ENCODE measurements at regions not wholly inside any gene's neighbourhood (a gene's known extent, or its start where the extent isn't known, plus 50 kb on each side); places are given as distances from the start of the nearest gene placed in this dataset.
A peak's percentile ranks its signal among the peaks of the same experiment; 100 is the strongest.

DNA sequence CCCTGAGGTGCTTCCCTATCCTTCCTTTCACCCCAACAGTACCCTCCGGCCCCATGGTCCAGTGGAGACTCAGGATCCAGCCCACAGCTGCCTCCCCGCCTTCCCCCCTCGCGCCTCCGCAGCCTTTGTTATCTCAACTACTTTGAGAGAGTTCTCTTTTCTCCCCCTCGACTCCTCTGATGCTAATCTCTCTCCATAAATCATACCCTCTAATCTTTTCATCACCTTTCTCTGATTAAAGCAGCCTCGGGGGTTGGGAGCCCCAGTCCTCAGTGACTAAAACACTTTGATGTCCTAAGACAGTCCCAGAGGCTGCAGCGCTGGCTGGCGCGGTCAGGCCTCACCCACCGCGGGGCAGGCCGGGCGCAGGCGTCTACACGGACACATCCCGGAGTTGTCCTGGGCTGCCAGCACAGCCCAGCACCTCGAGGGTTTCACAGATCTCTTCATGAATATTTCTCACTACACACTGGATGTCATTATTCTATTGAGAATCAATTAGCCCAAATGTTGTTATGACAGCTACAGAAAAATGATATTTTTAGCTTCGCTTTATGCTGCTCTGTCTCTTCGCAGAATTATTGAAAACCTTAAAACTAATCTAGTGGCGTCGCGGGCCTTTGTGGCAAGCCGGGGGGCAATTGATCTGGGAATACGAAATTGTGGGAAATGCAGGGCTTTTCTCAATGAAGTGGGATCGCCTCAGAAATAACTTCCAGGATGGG is 289.5 kb downstream of the RRAGC start:
- no peak for DNase-seq

DNA sequence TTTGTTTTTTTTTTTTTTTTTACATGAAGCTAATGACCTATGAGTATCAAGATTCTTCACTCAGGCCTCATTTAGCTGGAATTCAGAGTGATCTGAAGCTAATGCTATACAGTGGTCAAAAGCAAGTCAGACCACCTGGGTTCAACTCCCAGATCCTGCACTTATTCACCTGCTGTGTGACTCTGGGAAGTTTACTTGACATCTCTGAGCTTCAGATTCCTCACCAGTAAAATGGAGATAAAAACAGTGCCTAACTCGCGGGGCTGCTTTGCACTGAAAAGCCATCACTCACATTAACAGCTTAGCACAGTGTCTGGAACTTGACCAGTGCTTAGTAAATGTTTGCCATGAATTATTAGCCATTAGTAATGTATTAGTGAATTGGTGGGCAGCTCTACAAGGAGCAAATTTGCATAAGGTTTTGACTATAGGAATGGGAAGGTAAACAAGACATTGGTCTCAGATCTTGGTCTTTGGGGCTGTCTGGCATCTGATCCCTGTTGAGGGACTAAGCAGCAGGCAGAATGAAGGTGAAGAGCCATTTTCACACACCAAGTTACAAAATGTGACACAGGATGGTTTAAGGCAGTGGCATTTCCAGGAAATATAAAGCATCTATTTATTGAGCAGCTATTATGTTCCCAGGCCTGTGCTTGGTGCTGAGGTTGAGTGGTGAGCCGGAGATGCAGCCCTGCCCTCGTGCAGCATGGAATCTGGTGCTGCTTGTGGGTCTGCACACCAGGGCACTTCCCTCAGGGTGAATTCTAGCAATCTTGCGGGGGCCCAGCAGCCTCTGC is 291.3 kb downstream of the RRAGC start:
- no peak for DNase-seq

DNA sequence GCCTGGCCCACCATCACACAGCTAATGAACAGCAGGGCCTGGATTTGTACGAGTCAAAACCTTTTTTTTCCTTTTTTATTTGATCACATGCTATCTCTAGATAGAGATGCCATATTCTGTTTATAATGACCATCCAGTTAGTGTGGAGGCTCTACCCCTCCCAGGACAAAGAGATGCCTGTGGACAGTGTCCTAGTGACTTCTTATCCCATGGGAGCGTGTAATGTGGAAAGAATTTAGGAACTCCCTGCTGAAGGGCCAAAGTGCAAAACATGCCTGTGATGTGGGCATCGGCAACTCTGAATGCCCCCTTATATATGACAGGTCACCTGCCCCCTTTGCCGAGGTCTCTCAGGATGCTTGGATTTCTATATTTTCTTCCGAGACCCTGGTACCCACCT is 292.2 kb downstream of the RRAGC start:
- DNase-seq, result no peak

DNA sequence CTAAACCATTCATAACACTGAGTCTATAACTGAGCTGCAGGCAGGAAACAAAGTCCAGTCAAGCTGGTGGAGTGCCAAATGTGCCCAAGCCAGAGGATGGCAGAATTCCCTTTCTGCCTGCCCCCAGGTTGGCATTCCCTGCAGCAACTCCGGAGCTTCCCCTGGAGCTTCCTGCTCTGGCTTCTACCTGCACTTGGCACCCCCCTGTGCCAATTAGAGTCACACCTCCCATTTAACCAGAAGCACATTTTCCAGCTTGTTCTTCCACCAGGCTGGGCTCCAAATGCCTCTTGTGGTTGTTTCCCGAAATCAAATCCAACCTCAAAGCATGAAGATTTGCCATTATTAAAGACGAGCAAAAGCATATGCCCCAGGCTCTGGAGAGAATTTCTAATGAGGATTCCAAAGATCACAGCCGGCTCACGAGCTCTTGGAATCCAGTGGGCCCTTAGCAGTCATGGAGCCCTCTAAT is 294.5 kb downstream of the RRAGC start:
- no peak for DNase-seq

DNA sequence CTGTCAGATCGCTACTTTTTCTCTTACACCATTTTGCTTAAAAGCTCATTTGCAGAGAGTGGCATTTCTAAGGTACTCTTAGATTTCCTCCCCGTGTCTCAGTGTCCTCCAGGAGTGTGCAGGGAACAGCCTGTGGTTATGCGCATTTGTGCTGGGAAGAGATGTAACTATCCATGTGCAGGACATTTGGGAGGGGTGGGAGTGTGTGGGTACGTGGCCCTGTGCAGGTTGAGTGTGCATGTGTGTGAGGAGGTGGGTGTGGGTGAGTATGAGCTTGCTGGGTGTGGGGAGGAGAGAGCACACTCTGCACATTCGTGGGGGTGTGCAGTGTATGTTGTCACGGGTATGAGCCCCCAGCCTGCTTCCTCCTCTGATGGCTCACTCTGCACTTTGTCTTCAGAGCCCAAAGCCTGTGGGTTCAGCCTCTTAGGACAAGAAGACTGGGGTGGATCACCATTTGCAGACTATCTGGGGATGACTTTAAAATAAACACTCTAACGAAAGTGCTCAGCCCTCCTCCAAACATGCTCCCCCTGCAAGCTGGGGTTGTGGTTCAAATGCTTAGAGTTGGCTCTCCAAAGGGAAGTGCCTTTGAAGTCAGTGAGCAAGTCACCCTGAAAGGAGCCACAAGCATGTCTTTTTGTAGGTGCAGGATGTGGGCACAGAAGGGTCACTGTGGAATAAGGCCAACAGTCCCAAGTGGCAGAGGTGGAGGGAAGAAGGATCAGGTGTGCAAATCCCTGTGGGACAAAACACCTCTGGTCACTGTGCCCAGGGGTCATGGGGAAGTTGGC is 295.4 kb downstream of the RRAGC start:
- no peak for DNase-seq

DNA sequence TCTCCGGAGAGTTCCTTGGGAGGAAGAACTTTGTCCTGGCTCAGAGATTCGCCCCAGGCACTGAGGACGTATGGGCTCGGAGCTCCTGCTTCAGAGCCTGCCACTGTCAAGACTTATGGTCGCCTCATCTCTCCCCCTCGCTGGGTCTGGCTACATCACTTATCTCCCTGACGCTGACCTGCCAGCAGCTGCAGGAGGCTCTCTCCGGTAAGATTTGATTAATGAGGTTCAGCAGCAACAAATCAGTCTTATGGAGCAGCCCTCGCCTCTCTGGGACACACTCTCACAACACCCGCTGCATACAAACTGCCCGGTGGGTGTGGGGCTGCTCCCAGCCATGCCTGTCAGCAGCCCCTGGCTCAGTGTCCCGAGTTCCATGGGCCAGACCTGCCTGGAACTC is 297.8 kb downstream of the RRAGC start:
- DNase-seq, result no peak

DNA sequence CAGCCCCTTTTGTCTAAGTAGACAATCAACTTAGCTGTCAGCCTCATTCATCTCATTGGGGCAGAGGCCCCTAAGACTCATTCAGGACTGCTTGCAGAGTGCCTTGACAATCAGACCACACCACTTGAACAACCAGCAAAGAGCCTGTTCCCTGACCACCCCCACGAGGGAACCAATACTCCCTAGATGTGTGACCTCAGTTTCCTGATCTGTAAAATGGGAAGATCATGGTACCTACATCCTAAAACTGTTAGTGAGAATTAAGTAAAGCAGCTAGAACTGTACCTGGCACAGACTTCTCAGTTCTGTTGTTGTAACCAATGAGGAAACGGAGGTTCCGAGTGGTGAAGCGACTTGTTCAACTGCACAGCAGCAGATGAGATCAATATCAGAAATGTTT is 298.5 kb downstream of the RRAGC start:
- no peak for DNase-seq

DNA sequence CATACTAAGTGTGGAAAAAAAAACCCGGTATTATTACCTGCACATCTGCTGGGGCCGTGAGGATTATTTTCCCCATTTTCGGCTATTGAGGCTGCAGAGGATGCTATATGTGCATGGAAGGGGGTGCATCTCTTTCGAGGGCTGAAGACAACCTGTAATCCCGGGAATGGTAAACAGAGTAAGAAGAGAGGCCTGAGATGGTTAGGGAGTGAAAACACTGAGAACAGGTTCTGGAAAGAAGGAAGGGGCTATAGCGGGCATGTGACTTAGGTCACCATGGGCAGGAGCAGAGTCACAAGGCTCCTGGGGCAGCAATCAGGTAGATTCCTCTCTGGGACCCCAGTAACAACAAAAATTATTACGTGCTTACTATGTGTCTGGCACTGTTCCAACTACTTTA is 299.1 kb downstream of the RRAGC start:
- no peak for DNase-seq

DNA sequence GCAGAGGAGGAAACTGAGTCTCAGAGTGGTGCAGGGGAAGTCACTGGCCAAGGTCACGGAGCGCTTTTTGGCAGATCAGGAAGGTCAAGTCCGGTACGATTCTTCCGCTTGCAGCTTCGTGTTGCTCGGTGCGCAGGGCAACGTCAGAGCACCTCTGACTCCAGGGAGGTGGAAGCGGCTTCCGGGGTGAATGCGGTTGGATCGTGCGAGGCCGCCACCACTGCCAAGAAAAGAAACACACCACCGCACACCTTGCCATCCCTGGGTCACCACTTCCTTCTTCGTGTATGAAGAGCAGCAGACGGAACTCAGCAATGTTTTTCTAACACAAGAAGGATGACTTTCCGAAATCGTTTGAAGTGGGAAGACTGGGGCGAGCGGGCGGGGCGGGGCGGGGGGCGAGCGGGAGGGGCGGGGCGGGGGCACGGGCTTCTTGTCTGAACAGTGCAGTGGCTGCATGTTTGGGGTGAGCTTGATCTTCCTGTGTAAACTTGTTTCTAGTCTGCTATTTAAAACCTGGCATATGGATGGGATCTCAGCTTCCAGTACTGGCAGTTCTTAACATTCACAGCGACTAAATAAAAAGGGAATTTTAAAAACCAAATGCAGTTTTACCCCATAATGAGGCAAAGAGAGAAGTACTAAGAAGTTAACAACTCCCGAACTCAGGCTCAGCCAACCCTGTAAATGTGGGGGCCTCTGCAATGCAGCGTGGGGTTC is 300.0 kb downstream of the RRAGC start:
- DNase-seq, result peak; percentile 82

DNA sequence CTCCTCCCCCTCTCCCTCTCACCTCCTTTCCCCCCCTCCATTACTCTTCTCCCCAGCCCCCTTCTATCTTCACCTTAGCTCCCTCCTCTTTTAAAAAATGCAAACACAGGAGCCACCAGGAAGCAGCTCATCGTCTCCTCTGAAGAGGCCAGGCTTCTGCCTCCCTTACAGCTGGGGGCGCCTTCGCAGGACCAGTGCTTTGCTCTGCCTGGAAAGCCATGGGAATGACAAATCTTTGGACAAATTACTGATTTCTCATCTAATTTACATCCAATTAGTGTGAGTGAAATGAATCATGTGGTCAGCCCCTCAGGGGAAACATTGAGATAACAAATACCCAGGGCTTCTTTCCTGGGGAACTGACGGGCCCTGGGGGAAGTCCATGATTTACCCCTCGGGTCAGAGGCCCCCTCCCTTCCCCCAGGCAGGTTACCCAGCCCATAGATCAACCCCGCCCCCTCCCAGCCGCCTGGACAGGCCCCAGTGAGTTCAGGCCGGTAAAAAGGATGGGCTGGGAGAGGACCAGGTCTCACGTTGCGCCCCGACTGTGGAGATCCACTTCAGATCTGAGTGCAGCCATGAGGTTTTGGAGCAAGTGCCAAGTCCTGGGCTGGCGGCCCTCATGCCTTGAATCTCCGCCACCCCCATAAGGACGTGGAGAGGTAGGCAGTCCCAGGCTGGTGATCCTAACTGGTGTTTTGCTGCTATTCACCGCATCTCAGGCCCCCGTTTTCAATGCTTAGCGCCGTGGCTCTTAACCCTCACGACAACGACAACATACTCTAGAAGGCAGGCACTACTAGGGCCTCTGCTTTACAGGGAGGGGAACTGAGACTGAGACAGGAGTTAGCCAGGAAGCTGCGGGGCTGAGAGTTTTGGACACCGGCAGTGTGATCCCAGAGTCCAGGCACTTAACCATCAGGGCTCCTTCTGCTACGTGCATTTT is 300.8 kb downstream of the RRAGC start:
- no peak for DNase-seq

DNA sequence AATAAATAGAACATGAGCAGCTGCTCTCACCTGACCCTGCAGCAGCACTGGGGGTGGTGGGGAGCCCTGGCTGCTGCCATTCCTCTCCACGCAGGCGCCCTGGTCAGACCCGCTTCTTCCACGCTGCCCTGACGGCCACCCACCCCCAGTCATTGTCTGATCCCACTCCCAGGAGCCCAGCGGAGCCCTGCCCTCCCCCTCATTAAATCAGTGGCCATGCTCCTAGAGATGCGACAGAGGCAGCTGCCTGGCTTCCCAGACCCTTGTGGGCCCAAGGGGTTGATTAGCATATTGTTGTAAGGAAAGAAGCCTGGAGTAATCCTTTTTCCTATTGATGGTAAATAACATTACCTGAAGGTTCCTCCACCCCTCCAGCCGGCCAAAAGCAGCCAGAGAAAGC is 301.5 kb downstream of the RRAGC start:
- no peak for DNase-seq

DNA sequence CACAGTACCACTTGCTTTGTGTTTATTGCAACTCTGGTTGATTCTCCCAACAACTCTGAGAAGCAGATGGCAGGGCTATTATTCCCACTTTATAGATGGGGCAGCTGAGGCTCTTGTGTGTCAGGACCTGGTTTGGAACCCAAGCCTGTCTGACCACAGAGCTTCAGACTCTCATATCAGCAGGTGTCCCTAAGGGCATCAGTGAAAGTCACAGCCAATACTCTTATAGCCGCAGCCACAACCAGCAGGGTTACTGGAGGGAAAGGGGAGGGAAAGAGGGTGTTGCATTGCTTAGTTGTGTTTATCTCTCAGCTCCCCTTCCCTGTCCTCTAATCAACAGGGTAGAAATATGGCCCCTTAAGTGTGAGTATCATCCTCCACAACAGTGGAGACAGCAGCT is 304.0 kb downstream of the RRAGC start:
- DNase-seq, result no peak

DNA sequence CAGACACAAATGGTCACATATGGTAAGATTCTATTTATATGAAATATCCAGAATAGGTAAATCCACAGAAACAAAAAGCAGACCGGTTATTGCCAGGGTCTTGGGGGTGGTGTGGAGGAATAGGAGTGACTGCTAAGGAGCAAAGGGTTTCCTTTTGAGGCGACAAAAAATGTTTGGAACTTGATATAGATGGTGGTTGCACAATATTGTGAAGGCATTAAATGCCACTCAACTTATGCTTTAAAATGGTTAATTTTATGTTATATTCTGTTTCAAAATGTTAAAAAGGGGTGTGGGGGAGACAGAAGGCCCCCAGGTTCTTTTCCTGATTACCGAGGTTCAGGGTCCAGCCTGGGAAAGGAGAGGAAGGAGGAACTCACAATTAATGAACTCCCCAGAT is 304.4 kb downstream of the RRAGC start:
- no peak for DNase-seq

DNA sequence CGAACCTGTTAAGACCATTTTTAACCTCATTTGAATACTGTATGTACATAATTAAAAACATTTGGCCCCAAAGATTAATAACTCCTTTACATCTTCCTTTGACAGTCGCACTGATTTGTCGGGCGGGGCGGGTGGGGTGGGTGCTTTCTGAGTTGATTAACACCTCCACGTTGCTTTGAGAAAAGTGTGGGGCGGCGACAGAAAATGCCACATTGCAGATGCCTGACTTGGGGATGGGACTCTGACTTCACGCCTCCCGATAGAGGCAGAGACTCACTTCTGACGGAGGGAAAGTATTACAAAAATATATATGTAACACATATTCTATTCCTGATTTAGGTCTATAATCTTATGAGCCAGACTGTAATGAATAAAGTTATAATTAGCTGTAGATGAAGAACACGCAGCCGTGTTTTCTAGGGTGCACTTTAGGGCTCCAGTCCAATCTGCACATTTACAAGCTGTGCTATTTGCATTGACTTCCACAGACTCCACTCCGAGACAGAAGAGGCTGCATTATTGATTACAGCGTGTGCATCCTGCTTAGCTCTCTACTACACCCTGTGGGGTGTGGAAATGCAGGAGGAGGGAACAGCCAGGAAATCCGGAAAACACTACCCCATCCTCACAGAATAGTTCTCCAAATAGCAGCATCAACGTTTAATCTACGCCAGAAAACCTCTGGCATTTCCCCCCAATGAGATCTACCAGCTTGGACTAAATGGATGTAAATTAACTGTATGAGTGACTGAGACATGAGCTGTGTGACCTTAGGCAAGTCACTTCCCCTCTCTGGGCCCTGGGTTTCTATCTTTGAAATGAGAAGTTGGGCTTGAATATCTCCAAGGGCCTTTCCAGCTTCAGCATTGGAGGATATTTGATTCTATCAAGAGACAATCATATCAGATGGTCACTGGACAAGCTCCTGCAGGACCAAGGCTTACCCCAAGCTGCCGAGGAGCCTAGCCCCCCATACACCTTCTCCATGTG is 308.0 kb downstream of the RRAGC start:
- DNase-seq, result no peak

DNA sequence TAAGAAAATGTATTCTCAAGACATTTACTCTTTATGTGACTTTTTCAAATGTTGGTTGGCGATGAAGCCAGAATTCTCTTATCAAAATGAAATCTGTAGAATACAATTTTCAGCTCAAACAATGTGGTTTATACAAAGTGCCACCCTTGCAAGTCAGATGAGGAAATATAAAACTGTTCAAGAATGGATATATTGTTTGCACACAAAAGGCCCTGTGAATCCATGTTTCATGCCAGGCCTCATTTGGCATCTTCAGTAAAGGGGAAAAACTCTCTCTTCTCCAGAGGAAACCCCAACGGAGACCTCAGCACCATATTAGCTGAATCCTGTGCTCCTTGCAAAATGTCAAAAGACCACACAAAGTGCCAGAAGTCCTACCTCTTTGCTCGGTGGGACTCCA is 310.4 kb downstream of the RRAGC start:
- DNase-seq, result no peak

DNA sequence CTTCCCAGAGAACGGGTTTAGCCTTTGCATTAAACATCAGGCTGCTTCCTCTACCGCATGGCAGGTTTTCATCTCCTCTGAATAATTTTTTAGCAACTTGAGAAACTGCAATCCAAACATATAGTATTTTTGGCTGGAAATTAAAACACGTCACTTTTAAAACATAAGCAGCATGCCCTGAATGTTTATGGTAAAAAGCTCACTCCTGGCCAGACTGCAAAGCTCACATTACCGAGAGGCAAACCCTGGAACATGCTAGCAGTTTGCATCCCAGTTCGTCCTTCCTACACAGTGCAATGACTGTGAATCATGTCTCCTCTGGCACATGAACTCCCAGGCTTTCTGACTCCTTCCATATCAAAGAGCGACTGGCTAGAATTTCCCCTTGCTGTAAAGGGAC is 312.3 kb downstream of the RRAGC start:
- no peak for DNase-seq

DNA sequence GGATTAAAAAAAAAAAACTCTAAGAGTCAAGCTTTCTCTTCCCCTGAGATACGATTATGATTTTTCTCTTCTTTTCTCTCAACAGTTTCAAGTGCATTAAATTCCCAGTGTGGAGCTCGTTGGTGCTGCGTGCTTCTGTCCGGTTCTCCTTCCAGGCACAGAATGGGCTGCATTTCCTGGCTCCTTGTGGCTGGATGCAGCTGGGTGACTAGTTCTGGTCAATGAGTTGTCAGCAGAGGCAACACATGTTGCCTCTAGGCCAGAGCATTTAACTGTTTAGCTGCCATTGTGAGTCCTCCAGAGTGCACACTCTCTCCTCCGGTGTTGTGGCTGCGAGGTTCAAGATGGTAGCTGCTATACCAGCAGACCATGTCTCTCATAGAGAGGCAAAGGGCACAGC is 312.9 kb downstream of the RRAGC start:
- no peak for DNase-seq

DNA sequence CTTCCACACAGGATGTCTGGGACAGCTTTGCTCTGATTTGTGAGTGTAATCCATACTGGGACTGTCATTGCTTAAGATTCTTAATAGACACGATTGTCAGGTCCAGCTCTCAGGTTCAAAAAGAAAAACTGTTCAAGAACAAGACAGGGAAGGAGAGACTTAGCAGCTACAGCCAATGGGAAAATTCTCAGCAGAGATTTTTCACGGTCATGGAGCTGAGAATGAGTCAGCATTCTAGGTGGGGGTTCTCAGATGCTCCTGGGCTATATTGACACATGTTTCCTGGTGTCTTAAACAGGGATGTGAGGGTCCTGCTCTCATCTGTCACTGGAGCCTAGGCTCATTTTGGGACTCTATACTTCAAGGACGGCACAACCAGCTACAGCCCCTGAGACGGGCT is 318.3 kb downstream of the RRAGC start:
- DNase-seq, result no peak

DNA sequence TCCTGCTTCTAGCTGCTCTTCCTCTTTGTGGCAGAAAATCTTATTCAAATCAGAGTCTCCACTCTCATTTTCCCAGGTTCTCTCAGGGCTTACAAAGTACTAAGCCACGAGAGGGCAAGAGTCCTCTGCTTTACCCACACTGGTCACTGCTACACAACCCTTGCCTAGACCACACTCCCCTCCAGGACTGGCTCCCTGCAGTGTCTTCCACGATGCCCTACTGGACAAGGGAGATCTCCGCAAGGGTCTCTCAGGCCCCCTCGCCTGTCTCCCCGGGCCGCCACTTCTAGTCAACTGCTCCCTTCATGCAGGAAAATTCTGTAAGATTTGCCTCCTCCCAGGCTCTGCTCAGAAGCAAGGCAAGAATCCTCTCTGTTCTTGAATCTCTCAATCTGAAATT is 319.6 kb downstream of the RRAGC start:
- no peak for DNase-seq

DNA sequence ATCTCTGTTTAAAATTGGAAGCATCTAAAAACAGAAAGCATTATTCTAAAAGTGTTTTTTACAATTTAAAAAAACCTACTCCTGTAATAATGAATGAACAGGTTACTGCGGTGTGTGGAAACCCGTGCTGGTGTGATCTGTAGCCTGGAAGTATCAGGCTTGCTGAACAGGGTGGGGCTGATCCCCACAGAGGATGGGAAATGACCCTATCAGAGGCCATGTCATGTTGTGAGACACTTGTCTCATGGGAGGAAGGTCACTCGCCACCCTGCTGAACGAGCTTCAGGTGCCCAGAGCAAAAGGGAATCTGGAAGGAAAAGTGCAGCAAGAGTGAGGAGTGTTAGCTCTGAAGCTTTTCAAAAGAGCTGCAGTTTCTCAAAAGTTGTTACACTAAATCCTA is 320.7 kb downstream of the RRAGC start:
- no peak for DNase-seq

DNA sequence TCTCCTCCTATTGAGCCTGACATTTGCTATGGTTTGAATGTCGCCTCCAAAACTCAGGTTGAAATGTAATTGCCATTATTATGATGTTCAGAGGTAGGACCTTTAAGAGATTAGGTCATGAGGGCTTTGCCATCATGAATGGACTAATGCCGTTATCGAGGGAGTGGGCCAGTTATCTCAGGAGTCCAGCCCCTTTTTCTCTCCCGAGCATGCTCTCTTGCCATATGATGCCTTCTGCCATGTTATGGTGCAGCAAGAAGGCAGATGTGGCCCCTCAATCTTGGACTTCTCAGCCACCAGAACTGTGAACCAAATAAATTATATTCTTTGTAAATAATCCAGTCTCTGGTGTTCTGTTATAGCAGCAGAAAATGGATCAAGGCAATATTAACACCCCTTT is 323.5 kb downstream of the RRAGC start:
- no peak for DNase-seq
